Right lobe of liver (tissue), 4 donors: ENCODE measurements at regions not wholly inside any gene's neighbourhood (a gene's known extent, or its start where the extent isn't known, plus 50 kb on each side); places are given as distances from the start of the nearest gene placed in this dataset.

Source experiments
- POLR2A ChIP-seq: fragments of 450-650 bp; IDR thresholded peaks from one replicate; pipeline ENCODE4 v1.6.1; 2017; ENCODE audit warnings: antibody characterized with exemption, mild to moderate bottlenecking
- TF ChIP-seq, protein P1 (sequence below), 4 donors: fragments of 200-600 bp in 3 of 4; fragments of 450-650 bp in 1 of 4; IDR thresholded peaks; one replicate each; pipeline versions ENCODE4 v1.5.1 to v1.8.0; 2016 to 2022; ENCODE audit warnings: antibody characterized with exemption in 4 of 4, mild to moderate bottlenecking in 2 of 4
- donor health status: DM: no; HTN: no; CAD: no.
- donor health status: DM: no; HTN: no; CAD: no.
- donor health status: DM: no; HTN: yes; CAD: no.

GRCh38 chr7:415646-416525 lies 103.8 kb downstream of the PDGFA start:
- TF ChIP-seq, protein P1, sequence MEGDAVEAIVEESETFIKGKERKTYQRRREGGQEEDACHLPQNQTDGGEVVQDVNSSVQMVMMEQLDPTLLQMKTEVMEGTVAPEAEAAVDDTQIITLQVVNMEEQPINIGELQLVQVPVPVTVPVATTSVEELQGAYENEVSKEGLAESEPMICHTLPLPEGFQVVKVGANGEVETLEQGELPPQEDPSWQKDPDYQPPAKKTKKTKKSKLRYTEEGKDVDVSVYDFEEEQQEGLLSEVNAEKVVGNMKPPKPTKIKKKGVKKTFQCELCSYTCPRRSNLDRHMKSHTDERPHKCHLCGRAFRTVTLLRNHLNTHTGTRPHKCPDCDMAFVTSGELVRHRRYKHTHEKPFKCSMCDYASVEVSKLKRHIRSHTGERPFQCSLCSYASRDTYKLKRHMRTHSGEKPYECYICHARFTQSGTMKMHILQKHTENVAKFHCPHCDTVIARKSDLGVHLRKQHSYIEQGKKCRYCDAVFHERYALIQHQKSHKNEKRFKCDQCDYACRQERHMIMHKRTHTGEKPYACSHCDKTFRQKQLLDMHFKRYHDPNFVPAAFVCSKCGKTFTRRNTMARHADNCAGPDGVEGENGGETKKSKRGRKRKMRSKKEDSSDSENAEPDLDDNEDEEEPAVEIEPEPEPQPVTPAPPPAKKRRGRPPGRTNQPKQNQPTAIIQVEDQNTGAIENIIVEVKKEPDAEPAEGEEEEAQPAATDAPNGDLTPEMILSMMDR (IDR thresholded peaks at IDR 0.05): no peak
- TF ChIP-seq POLR2A: no peak
